Inferior parietal cortex (tissue), 1 donor: ENCODE measurements at regions not wholly inside any gene's neighbourhood (a gene's known extent, or its start where the extent isn't known, plus 50 kb on each side); places are given as distances from the start of the nearest gene placed in this dataset.

Experiments
- DNase-seq: peaks from one replicate; pipeline ENCODE4 v3.0.0-alpha.2; 2016; ENCODE audit errors: extremely low spot score

GRCh38 chr7:35450456-35451214 is 196.7 kb upstream of the TBX20 start:
- DNase-seq = no peak

GRCh38 chr7:35448486-35448885 is 194.6 kb upstream of the TBX20 start:
- DNase-seq = no peak

DNA sequence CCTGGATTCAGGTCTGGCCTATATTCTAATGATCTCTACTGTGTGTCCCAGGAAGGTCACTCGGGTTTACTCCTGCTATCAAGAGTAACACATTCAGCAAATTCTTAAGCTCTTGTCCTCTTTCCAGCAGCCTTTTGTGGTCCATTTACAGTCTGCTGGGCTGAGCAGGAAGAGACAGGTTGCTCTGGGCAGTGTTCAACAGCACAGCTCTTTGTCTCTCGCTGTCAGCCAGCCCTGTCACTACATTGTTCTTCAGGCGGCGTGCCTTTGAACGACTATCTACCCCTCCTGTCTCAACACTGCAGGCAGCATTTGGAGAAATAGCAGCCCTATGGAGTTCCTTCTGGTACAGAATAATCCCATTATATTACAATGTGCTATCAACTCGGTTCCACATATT is 192.2 kb upstream of the TBX20 start:
- DNase-seq = no peak

GRCh38 chr7:35437619-35438275 is 183.8 kb upstream of the TBX20 start:
- no peak for DNase-seq

DNA sequence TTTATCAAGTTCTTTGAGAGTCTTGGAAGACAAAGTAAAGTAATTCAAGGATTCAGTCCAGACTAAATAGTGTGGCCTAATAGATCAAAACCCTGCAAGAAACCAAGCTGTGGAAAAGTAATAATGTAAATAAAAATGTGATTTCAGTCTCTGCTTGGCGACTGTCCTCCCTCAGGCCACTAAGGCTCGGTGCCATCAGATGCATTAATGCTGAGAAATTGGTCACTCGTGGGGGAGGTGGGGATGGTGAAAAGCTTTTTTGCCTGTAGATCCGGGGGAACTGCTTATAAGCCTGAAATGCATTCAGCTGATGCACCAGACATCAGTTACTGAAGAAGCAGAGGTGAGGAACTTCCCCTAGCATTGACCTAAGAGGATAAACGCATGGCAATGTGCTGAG is 182.6 kb upstream of the TBX20 start:
- DNase-seq = no peak

- no peak for DNase-seq
These were observed 176.8 kb upstream of the TBX20 start for GRCh38 chr7:35430547-35431153.

DNA sequence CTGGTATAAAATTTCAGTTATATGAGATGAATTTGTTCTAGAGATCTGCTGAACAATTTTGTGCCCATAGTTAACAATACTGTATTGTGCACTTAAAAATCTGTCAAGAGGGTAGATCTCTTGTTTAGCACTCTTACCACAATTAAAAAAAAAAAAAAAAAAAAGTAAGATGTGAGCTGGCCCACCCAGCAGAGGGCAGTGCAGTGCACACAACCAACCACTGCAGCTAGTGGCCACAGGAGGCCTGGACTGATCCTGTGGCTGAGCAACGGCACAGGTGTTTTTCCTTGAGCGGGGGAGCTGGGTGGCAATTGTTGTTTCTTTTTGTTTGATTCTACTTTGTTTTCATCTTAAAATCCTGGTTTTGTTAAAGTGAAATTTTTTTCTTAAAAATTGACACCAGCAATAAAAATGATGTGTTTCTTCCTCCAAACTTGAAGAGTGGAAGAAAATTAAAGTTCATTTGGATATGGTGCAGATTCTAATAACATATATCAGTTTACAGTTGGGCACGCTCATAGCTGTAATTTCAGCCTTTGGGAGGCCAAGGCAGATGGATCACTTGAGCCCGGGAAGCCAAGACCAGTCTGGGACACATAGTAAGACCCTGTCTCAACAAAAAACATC is 171.1 kb upstream of the TBX20 start:
- peak; percentile 11 for DNase-seq

- DNase-seq = no peak
These were observed 170.5 kb upstream of the TBX20 start for GRCh38 chr7:35424440-35424839.

GRCh38 chr7:35422715-35423114 is 168.8 kb upstream of the TBX20 start:
- DNase-seq = no peak

DNA sequence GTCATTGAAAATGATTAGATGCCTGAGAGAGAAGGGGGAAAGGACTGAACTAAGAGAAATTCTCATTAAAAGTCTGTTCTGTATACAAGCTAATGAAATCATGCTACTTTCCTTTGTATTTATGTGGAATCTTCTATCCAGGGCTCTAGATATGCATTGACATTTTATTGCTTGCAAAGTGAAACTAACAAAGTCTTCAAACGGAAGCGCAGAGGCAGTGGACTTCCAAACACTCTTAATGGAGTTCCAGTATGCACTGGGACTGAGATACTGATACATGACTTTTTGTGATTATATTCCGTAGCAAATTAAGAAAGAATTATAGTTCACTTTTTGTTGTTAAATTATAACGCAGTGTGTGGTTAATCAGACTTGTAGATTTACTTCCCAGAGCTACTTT is 166.8 kb upstream of the TBX20 start:
- DNase-seq = no peak

GRCh38 chr7:35419391-35419755 is 165.5 kb upstream of the TBX20 start:
- no peak for DNase-seq

DNA sequence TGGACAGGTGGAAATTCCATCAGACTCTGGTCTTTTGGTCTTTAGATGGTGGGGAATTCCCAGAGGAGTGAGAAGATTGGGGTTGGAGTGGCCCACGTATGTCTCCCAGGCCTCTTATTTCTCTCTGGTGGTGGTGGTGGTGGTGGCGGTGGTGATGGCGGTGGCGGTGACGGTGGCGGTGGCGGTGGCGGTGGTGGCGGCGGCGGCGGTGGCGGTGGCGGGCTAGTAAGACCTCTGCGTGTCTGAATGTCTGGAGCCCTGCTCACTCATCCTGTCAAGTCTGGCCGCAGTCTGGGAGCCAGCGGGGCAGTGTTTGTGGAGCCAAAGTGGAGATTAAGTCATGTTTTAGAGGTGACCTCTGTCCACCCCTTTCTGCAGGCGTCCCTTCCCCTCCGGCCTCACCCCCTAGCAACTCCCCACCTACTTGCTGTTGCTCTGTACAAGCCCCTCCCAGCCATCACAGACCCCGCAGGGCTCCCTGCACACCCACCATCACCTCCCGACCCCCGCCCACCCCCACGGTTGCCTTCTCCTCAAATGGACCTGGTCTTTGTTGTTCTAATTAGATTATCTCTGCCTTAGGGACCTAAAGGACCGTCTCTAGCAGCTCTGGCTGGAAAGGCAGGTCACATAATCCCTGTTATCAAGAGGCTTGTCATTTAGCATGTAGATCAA is 165.0 kb upstream of the TBX20 start:
- DNase-seq = no peak

GRCh38 chr7:35416568-35416967 is 162.7 kb upstream of the TBX20 start:
- no peak for DNase-seq

DNA sequence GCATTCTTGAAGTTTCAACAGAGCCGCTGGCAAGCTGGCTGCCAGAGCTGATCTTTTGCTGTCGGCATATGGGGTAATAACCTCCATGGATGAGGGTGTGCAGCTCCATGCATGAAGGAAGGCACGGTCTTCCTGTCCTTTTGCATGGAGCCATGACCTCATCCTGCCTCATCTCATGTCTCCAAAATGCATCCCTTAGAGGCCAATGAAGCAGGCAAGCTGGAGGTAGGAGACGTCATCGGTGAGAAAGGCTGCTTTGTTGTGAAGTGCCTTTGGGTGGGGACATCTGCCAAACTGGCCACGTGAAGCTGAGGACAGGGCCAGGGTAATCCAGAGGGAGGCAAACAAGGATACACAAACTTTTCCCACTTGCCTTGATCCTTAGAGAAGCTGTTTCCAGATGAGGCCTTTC is 161.5 kb upstream of the TBX20 start:
- no peak for DNase-seq

DNA sequence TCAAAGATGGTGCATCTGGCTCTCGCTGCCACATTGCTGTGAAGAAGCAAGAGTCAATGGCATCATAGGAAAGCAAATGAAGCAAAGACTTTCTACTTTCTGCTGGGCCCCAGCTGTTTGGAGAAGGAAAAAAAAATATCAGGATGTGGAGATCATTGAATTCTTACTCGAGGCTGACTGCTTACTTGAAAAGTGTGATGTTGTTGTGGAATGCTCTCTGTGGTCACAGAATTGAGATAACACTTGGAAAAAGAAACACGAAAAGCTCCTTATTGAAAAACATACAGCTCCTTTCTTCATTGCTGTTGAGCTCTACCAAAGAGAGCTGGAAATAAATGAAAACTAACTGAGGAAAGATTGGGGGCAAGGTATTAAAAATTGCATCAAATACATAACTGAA is 157.4 kb upstream of the TBX20 start:
- DNase-seq = no peak

DNA sequence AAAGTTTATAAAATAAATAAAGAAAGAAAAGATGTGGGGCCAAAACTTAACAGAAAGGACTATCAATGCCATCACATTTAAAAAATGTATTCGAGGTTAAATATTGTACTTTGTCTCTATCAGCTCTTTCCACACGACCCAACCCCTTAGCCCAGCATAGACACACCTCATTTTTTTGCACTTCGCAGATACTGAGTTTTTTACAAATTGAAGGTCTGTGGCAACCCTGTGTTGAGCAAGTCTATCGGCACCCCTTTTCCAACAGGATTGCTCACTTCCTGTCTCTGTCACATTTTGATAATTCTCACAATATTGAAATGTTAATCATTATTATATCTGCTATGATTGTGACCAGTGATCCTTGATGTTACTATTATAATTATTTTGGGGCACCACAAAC is 151.6 kb upstream of the TBX20 start:
- no peak for DNase-seq

- no peak for DNase-seq
These were observed 147.4 kb upstream of the TBX20 start for GRCh38 chr7:35401217-35401879.

- no peak for DNase-seq
These were observed 145.9 kb upstream of the TBX20 start for GRCh38 chr7:35399840-35400239.

- DNase-seq = no peak
These were observed 145.3 kb upstream of the TBX20 start for GRCh38 chr7:35399216-35399615.

DNA sequence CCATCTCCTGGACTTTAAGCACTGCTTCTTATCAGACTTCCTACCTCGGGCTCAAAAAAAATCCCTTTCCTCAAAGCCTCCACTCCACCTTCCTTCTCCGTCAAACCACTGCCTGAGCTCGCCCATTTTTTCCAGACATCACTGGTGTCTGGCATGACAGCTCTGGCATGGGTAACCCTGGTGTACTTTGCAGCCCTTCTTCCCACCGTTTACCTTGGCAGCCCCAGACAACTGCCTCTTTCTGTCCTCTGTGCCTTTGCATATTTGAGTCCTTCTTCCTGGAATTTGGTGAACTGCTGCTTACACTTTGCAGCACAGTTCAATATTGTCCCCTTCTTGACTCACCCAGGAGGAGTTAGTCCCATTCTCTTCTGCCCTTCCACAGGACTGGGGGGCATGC is 144.6 kb upstream of the TBX20 start:
- no peak for DNase-seq

- DNase-seq = no peak
These were observed 136.2 kb upstream of the TBX20 start for GRCh38 chr7:35390146-35390545.

GRCh38 chr7:35389636-35390035 is 135.7 kb upstream of the TBX20 start:
- no peak for DNase-seq
